Suprapubic skin (tissue), 4 donors: ENCODE measurements at regions not wholly inside any gene's neighbourhood (a gene's known extent, or its start where the extent isn't known, plus 50 kb on each side); places are given as distances from the start of the nearest gene placed in this dataset.

Source experiments
- CTCF ChIP-seq, 2 donors: fragments of 200-600 bp in 1 of 2; fragments of 450-650 bp in 1 of 2; sonication (generic) in 1 of 2; IDR thresholded peaks; one replicate each; pipeline ENCODE4 v1.5.1; 2016 to 2019; ENCODE audit warnings: antibody characterized with exemption in 2 of 2, mild to moderate bottlenecking in 1 of 2, moderate library complexity in 1 of 2
- EP300 ChIP-seq: sonication (generic); formaldehyde crosslinking; IDR thresholded peaks from one replicate; pipeline ENCODE4 v1.6.1; 2017; ENCODE audit warnings: antibody characterized with exemption
- POLR2A ChIP-seq, 2 donors: fragments of 450-650 bp; IDR thresholded peaks; one replicate each; pipeline ENCODE4 v1.6.1; 2017; ENCODE audit warnings: antibody characterized with exemption in 2 of 2, mild to moderate bottlenecking in 2 of 2, moderate library complexity in 2 of 2
- POLR2AphosphoS5 ChIP-seq, 3 donors: sonication (generic); formaldehyde crosslinking; IDR thresholded peaks; one replicate each; pipeline ENCODE4 v1.6.1; 2017; ENCODE audit warnings: antibody characterized with exemption in 3 of 3

GRCh38 chr12:87779858-87780498, 249.2 kb downstream of the C12orf50 start:
- TF ChIP-seq CTCF (IDR thresholded peaks at IDR 0.05): no peak
- no peak for TF ChIP-seq POLR2AphosphoS5 (IDR thresholded peaks at IDR 0.05)
- no peak for TF ChIP-seq POLR2A (IDR thresholded peaks at IDR 0.05)
- no peak for TF ChIP-seq EP300
